HG02678 (cell line): ENCODE measurements at regions not wholly inside any gene's neighbourhood (a gene's known extent, or its start where the extent isn't known, plus 50 kb on each side); places are given as distances from the start of the nearest gene placed in this dataset.

Experiments
- ATAC-seq: cut with Tn5 transposase; IDR thresholded peaks from one replicate; pipeline ENCODE4 v1.9.1; 2021; ENCODE audit warnings: mild to moderate bottlenecking, moderate library complexity; ENCODE audit not compliant: unreplicated experiment

GRCh38 chrX:22325096-22325495 lies 52.4 kb downstream of the CBLL2 start:
- no peak for ATAC-seq

GRCh38 chrX:22329783-22330182 lies 57.1 kb downstream of the CBLL2 start:
- ATAC-seq = no peak

DNA sequence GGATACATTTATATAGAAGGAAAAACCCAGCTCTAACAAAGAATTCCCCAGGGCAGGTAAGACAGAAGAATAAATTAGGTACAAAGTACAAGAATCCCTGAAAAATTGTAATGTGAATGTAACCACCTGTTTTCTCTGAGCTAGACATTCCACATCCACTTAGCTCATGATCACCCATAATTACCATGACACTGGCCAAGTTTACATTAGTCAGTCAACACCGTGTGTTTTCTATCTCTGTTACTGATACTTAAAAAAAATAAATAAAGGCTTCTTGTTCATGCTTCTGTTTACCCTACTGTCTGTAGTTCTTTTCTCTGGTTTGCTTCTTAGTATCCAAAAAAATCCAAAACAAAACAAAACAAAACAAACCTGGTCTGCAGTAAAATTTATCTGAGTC lies 66.0 kb downstream of the CBLL2 start:
- ATAC-seq = no peak

GRCh38 chrX:22339459-22339858 lies 66.7 kb downstream of the CBLL2 start:
- no peak for ATAC-seq

GRCh38 chrX:22340022-22340616 lies 67.4 kb downstream of the CBLL2 start:
- ATAC-seq = no peak

- no peak for ATAC-seq
Observed at GRCh38 chrX:22343192-22343591, 70.5 kb downstream of the CBLL2 start.

GRCh38 chrX:22345884-22346283 lies 73.2 kb downstream of the CBLL2 start:
- peak; percentile 72 for ATAC-seq

DNA sequence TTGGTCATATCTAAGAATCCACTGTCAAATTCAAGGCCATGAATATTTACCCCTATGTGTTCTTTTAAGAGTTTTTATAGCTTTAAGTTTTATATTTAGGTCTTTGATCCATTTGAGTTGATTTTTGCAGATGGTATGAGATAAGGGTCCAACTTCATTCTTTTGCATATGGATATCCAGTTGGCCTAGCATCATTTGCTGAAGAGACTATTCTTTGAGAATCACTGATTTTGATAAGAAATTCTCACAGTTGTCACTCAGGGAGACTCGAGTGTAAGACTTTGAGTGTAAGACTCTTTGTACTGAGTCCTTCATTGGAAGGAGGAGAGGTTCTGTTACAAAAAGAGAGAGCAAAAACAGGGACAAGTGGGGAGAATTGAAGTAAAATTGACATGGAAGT lies 74.8 kb downstream of the CBLL2 start:
- no peak for ATAC-seq

- no peak for ATAC-seq
Observed at GRCh38 chrX:22349116-22349515, 76.4 kb downstream of the CBLL2 start.

GRCh38 chrX:22351076-22351475 lies 78.4 kb downstream of the CBLL2 start:
- ATAC-seq = no peak

- no peak for ATAC-seq
Observed at GRCh38 chrX:22351966-22352365, 79.3 kb downstream of the CBLL2 start.

DNA sequence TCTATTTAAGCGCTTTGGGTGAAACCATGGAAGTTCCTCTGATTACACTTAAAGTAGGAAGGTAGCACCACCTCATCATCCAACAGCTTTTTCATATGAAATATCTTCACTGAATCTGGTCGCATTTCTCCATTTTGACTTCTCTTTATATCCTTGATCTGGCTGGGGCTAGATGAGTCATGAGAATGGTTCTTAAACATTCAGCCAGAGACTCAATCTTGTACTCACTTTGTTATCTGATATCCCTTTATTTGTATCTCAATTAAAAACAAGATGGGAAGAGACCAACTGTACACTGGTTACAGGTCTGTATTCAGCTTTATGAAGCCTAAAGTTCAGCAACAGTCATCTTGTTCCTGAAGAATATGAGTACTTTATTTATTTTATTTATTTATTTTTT lies 84.9 kb downstream of the CBLL2 start:
- no peak for ATAC-seq

DNA sequence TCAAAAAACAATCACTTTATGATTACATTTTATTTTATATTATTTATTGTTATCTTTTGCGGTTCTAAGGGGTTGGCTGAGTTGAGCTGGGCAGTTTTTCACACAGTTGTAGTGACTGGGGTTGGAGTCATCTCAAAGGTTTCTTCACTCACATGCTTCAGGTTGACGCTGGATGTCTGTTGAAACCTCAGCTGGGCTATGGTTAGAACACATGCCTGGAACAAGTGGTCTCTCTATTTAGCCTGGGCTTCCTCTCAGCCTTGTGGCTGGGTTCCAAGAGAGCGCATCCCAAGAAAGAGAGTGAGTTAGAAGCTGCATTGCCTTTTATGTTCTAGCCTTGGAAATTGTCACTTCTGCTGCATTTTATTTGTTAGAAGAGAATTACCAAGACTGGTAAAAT lies 87.4 kb downstream of the CBLL2 start:
- ATAC-seq = no peak

- no peak for ATAC-seq
Observed at GRCh38 chrX:22365460-22365859, 92.7 kb downstream of the CBLL2 start.

DNA sequence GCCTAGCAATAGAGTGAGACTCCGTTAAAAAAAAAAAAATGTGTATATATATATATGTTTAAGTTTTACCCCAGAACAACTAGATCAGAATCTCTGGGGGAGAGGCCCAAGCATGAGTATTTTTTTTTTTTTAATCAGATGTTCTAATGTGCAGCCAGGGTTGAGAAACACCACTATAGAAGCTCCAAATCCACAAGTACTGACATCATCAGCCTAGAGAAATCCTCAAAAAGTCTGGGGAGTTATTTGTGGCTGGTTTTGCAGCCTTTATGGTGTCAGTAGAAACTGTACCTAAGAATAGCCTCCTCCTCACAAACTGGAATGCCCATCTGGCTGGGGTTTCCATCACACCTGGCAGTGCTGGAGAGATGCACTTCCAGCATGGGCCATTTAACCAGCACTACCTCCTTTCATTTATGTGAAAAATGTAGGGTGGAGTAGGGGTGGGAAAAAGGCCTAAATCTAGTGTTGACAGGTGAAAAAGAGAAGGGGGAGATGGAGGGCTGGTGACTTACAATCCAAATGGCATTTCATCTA lies 93.5 kb downstream of the CBLL2 start:
- ATAC-seq = no peak

- ATAC-seq = no peak
Observed at GRCh38 chrX:22366906-22367305, 94.2 kb downstream of the CBLL2 start.

DNA sequence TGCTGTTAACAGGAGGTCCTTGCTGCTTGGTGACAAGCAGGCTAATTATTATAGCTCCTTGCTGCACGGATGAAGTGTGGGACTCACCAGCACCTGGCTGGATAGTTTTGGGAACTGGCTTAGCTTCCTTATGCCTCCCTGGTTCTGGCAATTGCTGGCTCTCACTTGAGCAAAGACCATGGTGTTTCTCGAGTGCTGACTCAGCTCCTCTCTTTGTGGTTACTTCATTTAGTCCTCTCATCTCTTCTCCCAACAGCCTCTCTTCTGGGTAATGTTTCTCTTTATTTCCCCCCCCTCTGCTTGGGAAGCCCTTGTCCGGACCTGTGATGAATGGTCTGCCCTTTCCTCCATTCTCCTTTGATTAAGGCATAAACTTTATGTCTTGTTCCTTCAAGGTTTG lies 100.4 kb downstream of the CBLL2 start:
- ATAC-seq = no peak

DNA sequence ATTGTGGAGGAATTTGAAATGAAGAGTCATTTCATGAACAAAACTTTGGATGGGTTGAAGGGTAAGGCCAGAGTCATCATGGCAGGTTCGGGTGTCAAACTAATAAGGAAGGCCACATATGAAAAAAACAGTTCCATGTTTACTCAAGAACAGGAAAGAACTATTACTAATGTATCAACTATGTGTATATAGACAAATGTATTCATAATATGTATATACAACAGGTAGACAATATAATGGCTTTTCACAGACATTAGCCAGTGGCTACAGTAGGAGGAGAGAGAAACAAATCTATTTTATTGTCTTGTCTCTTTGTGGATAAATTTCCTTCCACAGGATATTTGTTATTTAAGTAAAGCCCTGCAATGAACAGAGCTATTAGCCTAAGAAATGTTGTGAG lies 101.1 kb downstream of the CBLL2 start:
- no peak for ATAC-seq

- no peak for ATAC-seq
Observed at GRCh38 chrX:22376369-22376768, 103.7 kb downstream of the CBLL2 start.

DNA sequence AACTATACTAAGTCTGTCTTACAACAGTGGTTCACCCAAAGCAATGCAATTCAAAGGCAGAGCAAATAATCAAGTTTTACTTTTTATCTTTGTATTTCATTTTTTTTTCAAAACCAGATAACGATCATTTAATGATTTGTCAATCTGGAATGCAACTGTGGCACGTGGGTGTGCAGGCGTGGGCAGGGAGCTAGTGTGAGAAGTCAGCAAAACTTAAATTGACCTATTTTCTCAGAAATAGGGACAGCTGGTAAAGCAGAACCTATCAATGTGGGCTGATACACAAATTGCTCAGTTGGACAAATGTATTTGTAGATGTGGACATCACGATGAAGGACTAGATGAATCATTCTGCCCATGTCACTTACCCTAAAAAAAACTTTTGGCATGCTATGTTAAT lies 105.6 kb downstream of the CBLL2 start:
- ATAC-seq = no peak

GRCh38 chrX:22383988-22384387 lies 111.3 kb downstream of the CBLL2 start:
- no peak for ATAC-seq

- no peak for ATAC-seq
Observed at GRCh38 chrX:22389556-22390179, 117.0 kb downstream of the CBLL2 start.
